Coronary artery (tissue), 2 donors: ENCODE measurements at regions not wholly inside any gene's neighbourhood (a gene's known extent, or its start where the extent isn't known, plus 50 kb on each side); places are given as distances from the start of the nearest gene placed in this dataset.

Experiments used
- DNase-seq: peaks from one replicate; pipeline ENCODE4 v3.0.0-alpha.2; 2017; ENCODE audit warnings: low spot score
- H3K27ac ChIP-seq, 2 donors: fragments of 200-600 bp; sonication (generic); one replicate each; pipeline ENCODE4 v1.5.1; 2016 to 2019
- H3K4me3 ChIP-seq: fragments of 200-600 bp; sonication (generic); 2 replicates; pipeline ENCODE4 v1.5.1; 2016; ENCODE audit warnings: mild to moderate bottlenecking, moderate library complexity
- TF ChIP-seq, protein P1 (sequence below): fragments of 200-600 bp; sonication (generic); IDR thresholded peaks from one replicate; pipeline ENCODE4 v1.5.1; 2019; ENCODE audit warnings: antibody characterized with exemption

DNA sequence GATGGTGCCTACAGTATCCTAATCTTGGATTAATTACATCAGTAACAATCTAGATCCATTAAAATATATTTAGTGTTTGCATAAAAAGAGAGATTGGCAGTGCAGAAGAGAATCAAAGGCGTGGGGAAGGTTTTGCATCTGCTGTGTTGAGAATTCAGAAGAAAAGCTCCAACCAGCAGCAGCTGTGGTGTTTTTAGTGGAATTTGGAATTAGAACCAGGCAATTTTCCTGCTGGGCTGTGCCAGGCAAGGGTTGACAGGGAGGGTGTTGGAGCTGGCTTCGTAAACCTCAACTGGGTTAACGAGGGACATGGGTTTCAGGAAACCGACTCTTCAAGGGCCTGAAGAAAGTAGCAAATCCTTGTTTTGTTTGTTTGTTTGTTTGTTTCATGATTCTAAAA, 107.8 kb upstream of the WSCD1 start:
- H3K27ac ChIP-seq, result no peak overlapping the region
- DNase-seq, result no peak
- no peak overlapping the region for H3K4me3 ChIP-seq
- TF ChIP-seq, protein P1, sequence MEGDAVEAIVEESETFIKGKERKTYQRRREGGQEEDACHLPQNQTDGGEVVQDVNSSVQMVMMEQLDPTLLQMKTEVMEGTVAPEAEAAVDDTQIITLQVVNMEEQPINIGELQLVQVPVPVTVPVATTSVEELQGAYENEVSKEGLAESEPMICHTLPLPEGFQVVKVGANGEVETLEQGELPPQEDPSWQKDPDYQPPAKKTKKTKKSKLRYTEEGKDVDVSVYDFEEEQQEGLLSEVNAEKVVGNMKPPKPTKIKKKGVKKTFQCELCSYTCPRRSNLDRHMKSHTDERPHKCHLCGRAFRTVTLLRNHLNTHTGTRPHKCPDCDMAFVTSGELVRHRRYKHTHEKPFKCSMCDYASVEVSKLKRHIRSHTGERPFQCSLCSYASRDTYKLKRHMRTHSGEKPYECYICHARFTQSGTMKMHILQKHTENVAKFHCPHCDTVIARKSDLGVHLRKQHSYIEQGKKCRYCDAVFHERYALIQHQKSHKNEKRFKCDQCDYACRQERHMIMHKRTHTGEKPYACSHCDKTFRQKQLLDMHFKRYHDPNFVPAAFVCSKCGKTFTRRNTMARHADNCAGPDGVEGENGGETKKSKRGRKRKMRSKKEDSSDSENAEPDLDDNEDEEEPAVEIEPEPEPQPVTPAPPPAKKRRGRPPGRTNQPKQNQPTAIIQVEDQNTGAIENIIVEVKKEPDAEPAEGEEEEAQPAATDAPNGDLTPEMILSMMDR, result no peak

DNA sequence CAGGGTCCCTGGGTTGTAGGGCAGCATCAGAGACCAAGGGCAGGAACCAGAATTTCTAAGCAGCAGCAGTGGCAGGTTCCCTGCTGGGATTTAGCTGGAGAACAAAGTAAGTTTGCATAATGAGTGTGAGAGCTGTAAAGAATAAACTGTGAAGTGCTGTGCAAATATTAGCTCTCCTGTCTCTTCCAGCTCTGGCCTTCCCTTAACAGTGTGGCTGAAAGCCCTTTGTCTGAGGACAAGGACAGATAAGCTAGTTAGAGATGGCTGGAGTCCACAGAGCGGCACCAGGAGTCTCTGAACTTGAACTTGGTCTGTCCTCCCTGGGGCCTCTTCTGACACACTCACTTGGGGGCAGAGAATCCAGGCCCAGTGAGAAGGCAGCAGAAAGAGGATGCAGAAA, 98.2 kb upstream of the WSCD1 start:
- no peak overlapping the region for H3K4me3 ChIP-seq
- TF ChIP-seq, protein P1, result no peak
- no peak overlapping the region for H3K27ac ChIP-seq
- DNase-seq, result no peak

DNA sequence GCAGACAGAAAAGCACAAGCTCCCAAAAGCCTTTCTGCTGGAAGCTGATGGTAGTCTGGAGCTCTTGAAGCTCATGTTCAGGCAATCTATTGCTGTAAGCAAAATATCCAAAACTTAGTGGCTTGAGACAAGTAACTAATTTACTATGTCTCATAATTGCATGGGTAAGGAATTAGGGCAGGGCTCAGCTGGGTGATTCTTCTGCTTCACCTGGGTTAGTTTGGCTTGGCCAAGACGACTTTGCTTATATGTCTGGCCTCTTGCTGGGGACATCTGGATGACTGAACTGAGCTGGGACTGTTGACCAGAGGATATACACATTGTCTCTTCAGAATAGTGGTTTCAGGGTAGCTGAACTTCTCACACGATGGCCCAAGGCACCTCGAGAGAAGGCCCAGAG, 96.8 kb upstream of the WSCD1 start:
- no peak for DNase-seq
- Histone ChIP-seq H3K4me3 (no peak overlapping the region), H3K27ac (no peak overlapping the region)
- TF ChIP-seq, protein P1, result no peak

DNA sequence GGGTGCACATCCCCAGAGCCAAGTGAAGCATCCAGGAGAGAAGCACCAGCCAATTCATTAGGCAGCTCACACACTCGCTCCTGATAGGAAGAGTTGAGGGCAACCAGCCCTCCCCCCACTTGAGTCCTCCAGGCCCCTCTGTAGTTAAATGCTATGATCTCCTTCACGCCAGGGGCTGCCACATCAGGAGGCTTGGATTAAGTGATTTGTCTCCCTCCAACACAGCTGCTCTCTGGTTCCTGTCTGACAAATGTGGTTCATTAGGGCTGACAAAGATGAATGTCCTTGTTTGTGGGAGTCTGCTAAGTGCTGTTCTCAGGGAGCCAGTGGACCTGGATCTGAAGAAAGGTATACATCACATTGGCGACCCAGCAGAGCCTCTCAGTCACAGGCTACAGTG, 94.5 kb upstream of the WSCD1 start:
- TF ChIP-seq, protein P1, result no peak
- no peak overlapping the region for H3K27ac ChIP-seq
- peak; percentile 11 for DNase-seq
- H3K4me3 ChIP-seq, result no peak overlapping the region

DNA sequence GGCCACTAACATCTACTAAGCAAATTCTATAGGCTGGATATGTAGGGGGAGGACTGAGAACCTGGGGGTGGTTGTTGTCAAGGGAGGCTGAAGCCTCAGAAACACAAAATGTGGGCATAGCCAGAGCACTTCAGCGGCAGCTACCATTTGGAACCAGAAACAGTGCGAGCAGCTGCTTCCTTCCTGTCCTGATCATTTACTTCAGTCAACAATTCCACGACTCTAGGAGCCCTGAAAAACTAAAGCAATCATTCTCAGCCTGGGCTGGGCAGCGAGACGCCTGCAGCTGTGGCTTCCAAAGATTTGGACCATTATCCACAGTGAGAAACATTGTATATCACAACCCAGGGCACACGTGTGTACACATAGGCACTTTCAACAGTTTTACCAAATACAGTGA, 93.9 kb upstream of the WSCD1 start:
- TF ChIP-seq, protein P1, result no peak
- peak; percentile 43 for DNase-seq
- Histone ChIP-seq H3K27ac (no peak overlapping the region), H3K4me3 (no peak overlapping the region)

DNA sequence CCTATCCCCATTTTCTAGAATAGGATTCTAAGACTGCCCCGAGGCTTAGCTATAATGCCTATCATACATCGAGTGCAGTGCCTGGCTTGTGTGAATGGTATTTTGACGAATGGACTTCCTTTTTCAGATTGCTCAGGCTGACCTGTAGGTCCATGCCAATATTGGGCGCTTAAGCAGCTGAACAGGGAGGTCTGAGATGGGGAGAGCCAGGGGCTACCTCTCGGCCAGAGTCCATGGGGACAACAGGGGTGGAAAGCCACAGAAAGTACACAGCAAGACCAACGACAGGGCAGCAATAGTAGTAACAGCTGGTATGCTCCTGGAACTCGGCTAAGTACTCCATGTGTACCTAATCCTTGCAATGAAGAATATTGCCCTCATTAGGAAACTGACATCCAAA, 91.7 kb upstream of the WSCD1 start:
- no peak for DNase-seq
- H3K27ac ChIP-seq, result no peak overlapping the region
- TF ChIP-seq, protein P1, result no peak

DNA sequence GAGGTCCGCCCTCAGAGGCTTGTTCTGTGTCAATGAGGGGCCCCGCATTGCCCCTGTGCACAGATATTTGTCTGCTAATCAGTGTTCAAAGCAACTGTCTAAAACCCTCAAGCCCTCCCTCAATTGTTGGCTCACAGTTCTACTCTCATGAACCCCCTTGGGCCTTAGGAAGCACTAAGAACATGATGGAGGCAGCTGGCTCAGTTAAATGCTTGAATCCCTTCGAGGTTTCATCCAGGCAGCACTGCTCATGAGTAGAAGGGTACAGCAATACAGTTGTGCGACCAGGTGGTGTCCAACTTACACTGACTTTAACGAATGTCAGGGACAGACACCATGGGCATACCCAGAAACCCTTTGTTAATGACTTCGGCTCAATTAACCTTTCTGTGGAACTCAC, 89.2 kb upstream of the WSCD1 start:
- Histone ChIP-seq H3K4me3 (no peak overlapping the region), H3K27ac (no peak overlapping the region)
- TF ChIP-seq, protein P1, result no peak
- DNase-seq, result no peak

More for the DNA sequence above, 91.7 kb upstream of the WSCD1 start:
- H3K4me3 ChIP-seq, result no peak overlapping the region
